Parathyroid adenoma (tissue), 2 donors: ENCODE measurements at regions not wholly inside any gene's neighbourhood (a gene's known extent, or its start where the extent isn't known, plus 50 kb on each side); places are given as distances from the start of the nearest gene placed in this dataset.

Experiments
- H2AFZ ChIP-seq: fragments of 300-600 bp; sonication (generic); one replicate; pipeline ENCODE4 v1.7.0; 2017; ENCODE audit warnings: antibody characterized with exemption, mild to moderate bottlenecking
- H3K27ac ChIP-seq: fragments of 300-600 bp; sonication (generic); one replicate; pipeline ENCODE4 v1.7.0; 2017
- H3K27me3 ChIP-seq: fragments of 300-600 bp; sonication (generic); one replicate; pipeline ENCODE4 v1.7.0; 2017; ENCODE audit warnings: low read length; ENCODE audit not compliant: control insufficient read depth, insufficient read depth
- H3K36me3 ChIP-seq: fragments of 300-600 bp; sonication (generic); one replicate; pipeline ENCODE4 v1.7.0; 2017; ENCODE audit warnings: low read length; ENCODE audit not compliant: control insufficient read depth, insufficient read depth
- H3K4me1 ChIP-seq: fragments of 300-600 bp; sonication (generic); one replicate; pipeline ENCODE4 v1.7.0; 2017; ENCODE audit warnings: control low read depth
- H3K4me2 ChIP-seq: fragments of 300-600 bp; sonication (generic); one replicate; pipeline ENCODE4 v1.7.0; 2017; ENCODE audit warnings: low read length
- H3K4me3 ChIP-seq: fragments of 300-600 bp; sonication (generic); one replicate; pipeline ENCODE4 v1.7.0; 2017; ENCODE audit warnings: low read depth, low read length
- H3K79me2 ChIP-seq: fragments of 300-600 bp; sonication (generic); one replicate; pipeline ENCODE4 v1.7.0; 2017; ENCODE audit warnings: control low read depth
- H3K9ac ChIP-seq: fragments of 300-600 bp; sonication (generic); one replicate; pipeline ENCODE4 v1.7.0; 2017; ENCODE audit warnings: mild to moderate bottlenecking
- H3K9me3 ChIP-seq: fragments of 300-600 bp; sonication (generic); one replicate; pipeline ENCODE4 v1.7.0; 2017; ENCODE audit warnings: low read length; ENCODE audit not compliant: control insufficient read depth
- CTCF ChIP-seq: fragments of 300-600 bp; sonication (generic); IDR thresholded peaks from one replicate; pipeline ENCODE4 v1.7.0; 2017; ENCODE audit warnings: antibody characterized with exemption, mild to moderate bottlenecking
- donor health status: primary hyperparathyroidism.

GRCh38 chr16:17574256-17574655, 103.5 kb upstream of the XYLT1 start:
- H3K4me3 ChIP-seq, result no peak overlapping the region

GRCh38 chr16:17572145-17572544, 101.4 kb upstream of the XYLT1 start:
- Histone ChIP-seq H3K4me3 (no peak overlapping the region), H3K9ac (no peak overlapping the region), H3K4me2 (no peak overlapping the region), H3K9me3 (no peaks in the 10 kb centered on the region), H3K36me3 (no peaks in the 10 kb centered on the region), H3K79me2 (no peaks in the 10 kb centered on the region), H2AFZ (no peak overlapping the region), H3K4me1 (no peaks in the 10 kb centered on the region), H3K27ac (no peak overlapping the region), H3K27me3 (no peaks in the 10 kb centered on the region)
- no peak for TF ChIP-seq CTCF

More at GRCh38 chr16:17574256-17574655, 103.5 kb upstream of the XYLT1 start:
- no peaks in the 10 kb centered on the region for H3K9me3 ChIP-seq
- H3K27ac ChIP-seq, result no peak overlapping the region
- no peaks in the 10 kb centered on the region for H3K4me1 ChIP-seq
- H3K36me3 ChIP-seq, result no peaks in the 10 kb centered on the region
- H3K9ac ChIP-seq, result no peak overlapping the region
- no peaks in the 10 kb centered on the region for H3K27me3 ChIP-seq
- H2AFZ ChIP-seq, result no peak overlapping the region
- TF ChIP-seq CTCF, result no peak
- no peaks in the 10 kb centered on the region for H3K79me2 ChIP-seq
- no peak overlapping the region for H3K4me2 ChIP-seq

GRCh38 chr16:17571499-17572093, 100.8 kb upstream of the XYLT1 start:
- no peak for TF ChIP-seq CTCF
- Histone ChIP-seq H3K4me1 (no peaks in the 10 kb centered on the region), H3K36me3 (no peaks in the 10 kb centered on the region), H3K79me2 (no peaks in the 10 kb centered on the region), H3K9me3 (no peaks in the 10 kb centered on the region), H3K9ac (no peak overlapping the region), H3K27ac (no peak overlapping the region), H3K4me2 (no peak overlapping the region), H2AFZ (no peak overlapping the region), H3K4me3 (no peak overlapping the region), H3K27me3 (no peaks in the 10 kb centered on the region)

- Histone ChIP-seq H3K9me3 (no peaks in the 10 kb centered on the region), H3K4me1 (no peaks in the 10 kb centered on the region), H3K79me2 (no peaks in the 10 kb centered on the region), H3K4me3 (no peak overlapping the region), H3K9ac (no peak overlapping the region), H3K27me3 (no peaks in the 10 kb centered on the region), H3K36me3 (no peaks in the 10 kb centered on the region), H3K27ac (no peak overlapping the region), H3K4me2 (no peak overlapping the region), H2AFZ (no peak overlapping the region)
- TF ChIP-seq CTCF, result no peak
Measured at GRCh38 chr16:17568239-17568638, 97.5 kb upstream of the XYLT1 start.

- no peak overlapping the region for H3K9ac ChIP-seq
- no peak overlapping the region for H3K4me2 ChIP-seq
- no peaks in the 10 kb centered on the region for H3K36me3 ChIP-seq
- H3K27me3 ChIP-seq, result no peaks in the 10 kb centered on the region
- no peaks in the 10 kb centered on the region for H3K9me3 ChIP-seq
- H3K4me3 ChIP-seq, result no peak overlapping the region
- no peak overlapping the region for H3K27ac ChIP-seq
- no peak for TF ChIP-seq CTCF
- H2AFZ ChIP-seq, result no peak overlapping the region
- no peaks in the 10 kb centered on the region for H3K4me1 ChIP-seq
- H3K79me2 ChIP-seq, result no peaks in the 10 kb centered on the region
Measured at GRCh38 chr16:17567455-17567854, 96.7 kb upstream of the XYLT1 start.
